ENCODE measurements at regions not wholly inside any gene's neighbourhood (a gene's known extent, or its start where the extent isn't known, plus 50 kb on each side); places are given as distances from the start of the nearest gene placed in this dataset.
"Not testable (repeated sequence)": the region's sequence is repeated elsewhere in the genome, so short reads cannot be mapped to it uniquely, and the experiment has no call there.

- no peak for DNase-seq
Measured at GRCh38 chr4:84276752-84277151, 222.3 kb downstream of the NKX6-1 start.

- DNase-seq, result no peak
Measured at GRCh38 chr4:84269536-84270044, 229.5 kb downstream of the NKX6-1 start.

GRCh38 chr4:84264652-84265051 is 234.4 kb downstream of the NKX6-1 start:
- no peak for DNase-seq

GRCh38 chr4:84263415-84263814 is 235.7 kb downstream of the NKX6-1 start:
- no peak for DNase-seq

- no peak for DNase-seq
Measured at GRCh38 chr4:84260495-84260894, 238.6 kb downstream of the NKX6-1 start.

- peak; percentile 3 to 10 for DNase-seq
Measured at GRCh38 chr4:84258905-84259830, 239.9 kb downstream of the NKX6-1 start.

GRCh38 chr4:84254537-84254936 is 244.6 kb downstream of the NKX6-1 start:
- no peak for DNase-seq

- no peak for DNase-seq
Measured at GRCh38 chr4:84249521-84249920, 249.6 kb downstream of the NKX6-1 start.

GRCh38 chr4:84245042-84245441 is 254.1 kb downstream of the NKX6-1 start:
- not testable (repeated sequence) for DNase-seq

GRCh38 chr4:84244346-84244801 is 254.7 kb downstream of the NKX6-1 start:
- DNase-seq, result not testable (repeated sequence)

GRCh38 chr4:84243685-84244084 is 255.4 kb downstream of the NKX6-1 start:
- DNase-seq, result no peak

GRCh38 chr4:84239278-84239845 is 259.7 kb downstream of the NKX6-1 start:
- DNase-seq, result no peak

- DNase-seq, result no peak
Measured at GRCh38 chr4:84238247-84239090, 260.6 kb downstream of the NKX6-1 start.

GRCh38 chr4:84237008-84237407 is 262.1 kb downstream of the NKX6-1 start:
- no peak for DNase-seq

GRCh38 chr4:84235126-84235944 is 263.8 kb downstream of the NKX6-1 start:
- no peak for DNase-seq

- no peak for DNase-seq
Measured at GRCh38 chr4:84232309-84233095, 266.6 kb downstream of the NKX6-1 start.

- no peak for DNase-seq
Measured at GRCh38 chr4:84231539-84232055, 267.5 kb downstream of the NKX6-1 start.

GRCh38 chr4:84224522-84224921 is 274.6 kb downstream of the NKX6-1 start:
- DNase-seq, result no peak

GRCh38 chr4:84221704-84222103 is 277.4 kb downstream of the NKX6-1 start:
- no peak for DNase-seq

- no peak for DNase-seq
Measured at GRCh38 chr4:84220990-84221389, 278.1 kb downstream of the NKX6-1 start.

GRCh38 chr4:84219656-84220055 is 279.4 kb downstream of the NKX6-1 start:
- DNase-seq, result no peak
